ENCODE measurements at regions not wholly inside any gene's neighbourhood (a gene's known extent, or its start where the extent isn't known, plus 50 kb on each side); places are given as distances from the start of the nearest gene placed in this dataset.
A peak's percentile ranks its signal among the peaks of the same experiment; 100 is the strongest.
"Not testable (repeated sequence)": the region's sequence is repeated elsewhere in the genome, so short reads cannot be mapped to it uniquely, and the experiment has no call there.

DNA sequence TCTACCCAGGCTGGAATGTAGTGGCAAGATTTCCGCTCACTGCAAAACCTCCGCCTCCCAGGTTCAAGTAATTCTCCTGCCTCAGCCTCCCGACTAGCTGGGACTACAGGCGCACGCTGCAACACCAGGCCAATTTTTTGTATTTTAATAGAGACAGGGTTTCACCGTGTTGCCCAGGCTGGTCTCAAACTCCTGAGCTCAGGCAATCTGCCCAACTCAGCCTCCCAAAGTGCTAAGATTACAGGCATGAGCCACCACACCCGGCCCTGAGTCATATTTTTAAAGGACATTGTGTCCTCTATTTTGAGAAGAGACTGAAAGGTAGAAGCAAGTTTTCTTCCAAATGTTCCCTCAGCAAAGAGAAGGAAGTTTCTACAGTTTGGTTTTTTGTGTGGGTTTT lies 227.1 kb downstream of the KCTD12 start:
- not testable (repeated sequence) for DNase-seq (ENCODE audit: low spot score)

DNA sequence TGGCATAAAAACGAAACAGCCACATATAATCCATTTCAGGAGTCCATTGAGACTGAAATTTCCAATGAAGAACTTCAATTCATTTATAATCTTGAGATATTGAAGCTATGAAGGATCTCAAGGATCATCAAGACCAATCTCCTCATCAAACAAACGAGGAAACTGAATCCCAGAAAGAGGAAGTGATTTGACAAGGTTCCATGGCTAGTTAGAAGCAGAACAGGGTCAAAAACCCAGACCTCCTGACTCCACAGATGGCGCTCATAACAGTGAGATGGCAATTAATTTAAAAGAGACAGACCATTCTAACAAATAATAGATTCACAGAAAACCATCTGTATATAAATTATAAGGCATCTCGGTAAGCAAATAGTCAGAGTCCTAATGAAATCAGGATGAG lies 229.7 kb downstream of the KCTD12 start:
- no peak for DNase-seq (ENCODE audit: low spot score)

DNA sequence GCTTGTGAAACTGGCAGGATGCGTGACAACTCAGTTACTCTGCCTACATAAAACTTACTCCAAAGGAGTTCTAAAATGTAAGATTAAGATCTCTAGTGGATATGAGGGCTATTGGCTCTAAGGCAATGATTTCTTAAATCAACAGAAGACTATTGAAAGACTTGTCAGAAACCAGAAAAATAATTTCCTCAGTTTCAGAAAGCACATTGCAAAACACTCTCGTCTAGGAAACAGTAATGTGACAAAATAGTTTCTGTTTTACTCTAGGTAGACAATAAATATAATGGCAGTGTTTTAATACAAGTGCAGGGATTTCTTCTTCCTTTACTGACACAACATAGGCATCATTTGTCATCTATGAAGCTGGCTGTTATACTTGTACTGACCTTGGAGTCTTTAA lies 230.1 kb downstream of the KCTD12 start:
- DNase-seq (ENCODE audit: low spot score), result no peak

DNA sequence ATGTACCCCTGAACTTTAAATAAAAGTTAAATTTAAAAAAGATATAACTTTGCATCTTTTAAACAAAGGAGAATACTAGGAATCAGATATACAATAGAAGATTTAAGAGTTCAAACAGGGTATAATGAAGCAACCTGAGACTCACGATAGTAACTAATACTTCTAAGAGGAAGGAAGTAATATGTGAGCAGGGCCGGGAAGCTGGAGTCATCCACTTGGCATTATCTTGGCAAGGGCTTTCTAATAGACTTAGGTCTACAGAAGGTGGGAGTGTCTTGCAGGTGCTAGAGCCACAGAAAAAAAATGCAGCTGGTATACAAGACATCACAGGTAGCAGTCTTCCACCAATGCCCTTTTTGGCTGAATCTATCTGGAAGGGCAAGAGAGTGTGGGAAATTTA lies 231.9 kb downstream of the KCTD12 start:
- no peak for DNase-seq (ENCODE audit: low spot score)

DNA sequence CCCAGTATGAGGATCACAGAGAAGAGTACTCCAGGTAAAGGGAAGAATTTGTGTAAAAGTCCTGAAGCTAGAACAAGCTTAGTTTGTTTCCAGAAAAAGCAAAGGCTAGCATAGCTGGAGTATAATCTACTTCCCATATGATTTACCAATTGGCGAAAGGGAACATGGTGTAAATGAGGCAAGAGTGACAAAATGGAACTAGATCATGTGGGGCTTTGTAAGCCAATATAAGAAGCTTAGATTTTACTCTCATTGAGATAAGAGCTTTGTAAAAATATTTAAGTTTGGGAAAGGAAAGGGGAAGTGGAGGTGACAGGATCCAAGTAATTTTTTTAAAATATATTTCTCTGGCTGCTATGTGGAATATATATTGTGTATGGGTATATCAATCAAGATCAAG lies 234.9 kb downstream of the KCTD12 start:
- no peak for DNase-seq (ENCODE audit: low spot score)

DNA sequence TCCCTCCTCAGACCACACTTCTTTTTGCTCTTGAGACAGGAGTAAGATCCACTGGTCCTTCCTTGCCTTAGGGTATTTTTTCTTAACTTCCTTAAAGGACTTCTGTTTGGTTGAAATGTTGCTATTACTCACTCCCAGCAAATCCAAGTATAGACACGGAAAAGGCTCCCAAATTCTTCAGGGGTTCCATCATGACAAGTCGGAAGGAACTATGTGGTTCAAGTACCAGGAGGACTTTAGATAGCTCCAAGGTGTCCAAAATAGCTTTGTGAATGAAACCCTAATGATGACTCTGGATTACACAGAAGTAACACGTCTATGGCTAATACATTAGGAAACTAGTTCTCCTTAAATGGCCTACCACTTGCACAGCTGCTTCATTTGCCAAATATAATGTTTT lies 238.7 kb downstream of the KCTD12 start:
- DNase-seq (ENCODE audit: low spot score), result no peak

DNA sequence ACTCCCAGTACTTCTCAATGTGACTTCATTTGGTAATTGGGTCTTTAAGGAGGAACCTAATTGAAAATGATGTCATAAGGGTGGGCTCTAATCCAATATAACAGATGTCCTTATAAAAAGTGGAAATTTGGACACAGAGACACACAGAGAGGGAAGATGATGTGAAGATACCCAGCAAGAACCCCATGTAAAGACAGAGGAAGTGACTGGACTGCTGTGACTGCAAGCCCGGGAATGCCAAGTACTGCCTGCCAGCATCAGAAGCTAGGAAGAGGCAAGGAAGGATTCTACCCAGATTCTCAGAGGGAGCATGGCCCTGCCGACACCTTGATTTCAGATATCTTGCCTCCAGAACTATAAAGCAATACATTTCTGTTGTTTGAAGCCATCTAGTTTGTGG lies 239.3 kb downstream of the KCTD12 start:
- no peak for DNase-seq (ENCODE audit: low spot score)

DNA sequence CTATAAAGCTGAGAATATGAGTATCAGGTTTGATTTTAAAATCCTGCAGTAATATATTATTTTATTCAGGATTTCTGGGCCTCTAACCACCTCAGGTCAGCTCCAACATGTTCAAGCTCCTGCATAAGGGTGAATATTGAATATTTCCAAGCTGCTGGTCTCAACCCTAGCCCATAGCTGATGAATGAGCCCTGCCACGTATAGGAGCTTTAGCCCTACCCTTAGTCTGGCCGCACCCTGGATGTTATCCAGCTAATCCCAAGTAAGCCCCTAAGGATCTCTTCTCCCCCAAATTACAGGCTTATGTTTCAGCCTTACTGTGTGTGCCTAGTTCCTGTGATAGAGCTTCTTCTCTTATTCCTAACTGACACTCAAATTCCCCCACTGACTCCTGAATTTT lies 240.6 kb downstream of the KCTD12 start:
- no peak for DNase-seq (ENCODE audit: low spot score)

DNA sequence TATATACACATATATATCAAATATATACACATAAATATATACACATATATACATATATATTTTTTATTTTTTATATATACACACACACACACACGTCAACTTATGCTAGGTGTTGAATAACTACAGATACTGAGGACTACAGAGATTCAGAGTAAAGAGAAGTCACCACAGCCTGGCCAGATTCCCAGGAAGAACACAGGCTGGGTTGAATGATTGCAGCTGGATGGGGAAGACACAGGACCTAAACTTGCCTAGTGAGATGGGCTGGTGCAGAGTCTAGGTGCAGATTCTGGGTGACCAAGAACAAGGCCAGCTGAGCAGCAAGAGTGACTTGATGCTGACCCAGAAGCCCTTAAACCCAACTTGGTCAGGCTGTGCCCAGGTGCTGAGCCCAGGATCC lies 241.3 kb downstream of the KCTD12 start:
- DNase-seq (ENCODE audit: low spot score), result no peak

DNA sequence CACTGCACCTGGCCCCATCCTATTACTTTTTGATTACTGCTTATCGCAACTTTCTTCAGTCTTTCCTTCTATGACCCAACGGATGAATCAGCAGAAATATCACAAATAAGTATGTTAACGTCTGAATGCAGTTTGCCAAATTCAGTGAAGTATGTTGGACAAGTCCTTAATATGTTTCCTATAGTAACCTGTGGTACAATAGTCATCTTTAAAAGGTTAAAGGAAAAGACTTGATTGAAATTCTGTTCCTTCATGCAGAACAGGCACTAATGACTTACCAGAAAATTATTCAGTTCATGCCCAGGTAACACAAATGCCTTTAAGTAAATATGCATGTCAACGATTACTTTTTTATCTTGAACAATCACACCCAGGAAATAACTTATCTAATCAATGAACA lies 242.6 kb downstream of the KCTD12 start:
- DNase-seq (ENCODE audit: low spot score), result no peak

DNA sequence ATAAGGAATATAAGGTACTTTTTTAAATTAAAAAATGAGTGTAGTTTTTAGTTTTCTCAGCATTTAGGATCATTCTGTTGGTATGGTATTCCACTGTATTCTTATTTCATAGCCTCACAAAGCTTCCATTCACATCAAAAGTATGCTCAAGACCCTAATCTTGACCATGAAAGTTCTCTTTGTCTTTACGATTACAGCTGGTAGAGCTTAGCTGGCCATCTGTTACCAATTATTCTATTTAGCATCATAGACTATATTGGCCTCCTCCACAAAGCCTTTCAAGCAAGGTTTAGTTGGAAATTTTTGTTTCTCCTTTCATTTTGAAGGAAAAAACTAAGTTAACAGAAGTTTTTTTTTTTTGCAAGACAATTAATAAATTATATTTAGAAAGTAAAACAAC lies 245.1 kb downstream of the KCTD12 start:
- DNase-seq (ENCODE audit: low spot score), result peak; percentile 85

DNA sequence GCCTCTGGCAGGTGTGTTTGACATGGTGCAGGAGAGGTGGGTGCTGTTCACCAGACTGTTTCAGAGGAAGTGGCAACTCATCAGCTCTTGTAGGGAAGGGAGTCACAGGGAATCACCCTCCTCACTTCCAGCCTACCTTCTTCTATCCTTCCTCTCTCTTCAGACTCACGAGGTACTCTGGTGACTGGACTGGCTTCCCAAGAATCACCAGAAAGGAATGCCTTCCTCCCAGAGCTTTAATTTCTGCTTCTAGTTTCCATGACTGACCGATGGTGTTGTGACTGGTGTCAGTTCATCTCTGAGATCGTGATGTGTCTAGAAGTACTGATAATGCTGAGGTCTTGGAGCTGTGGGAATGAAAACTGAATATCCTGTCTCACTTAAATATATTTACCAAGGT lies 247.3 kb downstream of the KCTD12 start:
- DNase-seq (ENCODE audit: low spot score), result no peak

DNA sequence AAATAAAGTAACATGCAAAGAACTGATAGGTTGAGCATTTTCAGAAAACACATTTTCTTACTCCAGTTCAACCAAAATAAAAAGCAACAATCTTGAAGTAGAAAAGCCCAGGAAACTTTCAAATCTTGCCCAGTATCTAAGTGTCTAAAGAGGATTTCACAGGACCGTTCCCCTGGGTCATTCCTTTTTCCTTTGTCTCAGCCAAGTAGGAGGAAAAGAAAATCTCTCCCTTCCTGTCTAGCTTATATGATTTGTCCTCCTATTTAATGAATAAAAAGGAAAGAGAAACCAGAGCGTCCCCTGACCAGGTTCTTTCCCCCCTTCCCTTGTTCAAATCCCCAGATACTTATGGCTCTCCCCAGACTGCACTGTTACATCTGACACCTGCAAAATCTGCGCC lies 248.0 kb downstream of the KCTD12 start:
- DNase-seq (ENCODE audit: low spot score), result no peak

DNA sequence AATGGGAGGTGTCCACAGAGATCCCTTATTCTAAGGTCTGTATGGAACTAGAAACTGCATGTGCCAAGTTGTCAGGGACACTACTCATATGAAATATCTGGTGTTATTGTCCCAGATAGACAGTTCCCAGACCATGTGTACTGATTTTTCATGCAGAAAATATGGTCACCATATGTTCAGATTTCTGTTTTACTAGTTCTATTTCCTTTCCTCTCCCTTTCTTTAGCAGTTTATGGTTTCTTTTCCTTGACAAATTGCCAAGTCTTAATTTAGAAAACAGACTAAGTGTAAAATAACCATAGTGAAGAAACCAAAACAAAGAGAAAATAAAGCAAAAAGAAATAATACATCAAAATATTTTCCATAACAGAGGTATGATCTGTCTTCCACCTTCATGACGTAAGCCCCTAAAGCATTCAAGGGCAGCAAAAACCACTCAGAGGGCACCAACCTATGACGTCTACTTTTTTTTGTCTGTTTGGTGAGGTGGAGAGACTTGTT lies 248.5 kb downstream of the KCTD12 start:
- DNase-seq (ENCODE audit: low spot score), result no peak

DNA sequence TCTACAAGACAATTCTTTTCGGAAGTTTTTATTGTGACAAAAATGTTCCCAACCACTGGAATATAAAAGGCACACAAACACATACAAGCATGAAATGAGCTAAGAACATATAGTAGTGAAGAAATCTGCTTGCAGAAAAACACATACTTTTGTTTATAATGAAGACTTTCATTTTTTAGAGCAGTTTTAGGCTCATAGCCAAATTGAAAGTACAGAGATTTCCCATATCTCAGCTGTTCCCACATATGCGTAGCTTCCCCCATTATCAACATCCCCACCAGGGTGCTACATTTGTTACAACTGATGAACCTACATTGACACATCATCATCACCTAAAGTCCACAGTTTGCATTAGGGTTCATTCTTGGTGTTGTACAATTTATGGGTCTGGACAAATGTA lies 249.4 kb downstream of the KCTD12 start:
- DNase-seq (ENCODE audit: low spot score), result no peak

DNA sequence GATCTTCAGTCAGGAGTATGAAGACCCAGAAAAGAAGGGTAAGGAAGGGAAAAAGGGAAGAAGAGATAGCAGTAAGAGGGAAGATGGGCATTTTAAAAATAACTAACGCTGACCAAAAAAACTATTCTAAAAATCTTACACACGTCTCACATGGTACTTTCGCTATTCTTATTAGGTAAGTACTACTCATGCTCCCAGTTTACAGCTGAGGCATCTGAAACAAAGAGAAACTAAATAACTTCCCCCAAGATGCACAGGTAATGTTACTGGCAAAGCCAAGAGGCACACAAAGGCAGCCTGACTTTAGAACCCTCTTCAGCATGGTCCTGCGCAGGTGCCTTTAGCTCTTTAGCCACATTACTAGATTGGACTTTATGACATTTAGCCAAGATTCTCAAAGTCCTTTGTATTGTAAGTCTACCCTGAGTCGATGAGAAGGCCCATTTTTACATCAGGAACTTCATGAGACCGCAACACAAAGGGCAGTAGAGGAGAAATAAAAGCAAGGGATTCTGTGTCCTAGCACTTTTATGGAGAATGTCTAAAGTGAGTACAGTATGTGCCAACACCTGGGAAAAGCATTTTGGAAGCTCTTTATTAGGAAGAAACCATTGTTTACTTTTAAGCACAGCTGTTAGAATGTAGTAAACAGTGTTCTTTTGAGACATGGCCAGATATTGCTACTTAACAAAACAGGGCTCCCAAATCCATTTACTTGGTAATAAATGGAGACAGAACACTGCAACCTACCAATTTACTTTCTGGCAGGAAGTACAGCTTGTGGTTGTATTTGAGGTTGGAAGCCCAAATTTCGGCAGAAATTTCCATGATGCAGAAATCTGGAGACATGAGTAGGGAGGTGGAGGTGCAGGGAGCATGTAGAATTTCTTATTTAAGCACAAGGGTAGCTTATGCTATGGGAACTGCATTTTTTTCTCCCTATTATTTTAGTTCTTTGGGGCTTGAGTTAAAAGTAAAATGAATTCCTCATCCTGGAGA lies 250.7 kb downstream of the KCTD12 start:
- no peak for DNase-seq (ENCODE audit: low spot score)

DNA sequence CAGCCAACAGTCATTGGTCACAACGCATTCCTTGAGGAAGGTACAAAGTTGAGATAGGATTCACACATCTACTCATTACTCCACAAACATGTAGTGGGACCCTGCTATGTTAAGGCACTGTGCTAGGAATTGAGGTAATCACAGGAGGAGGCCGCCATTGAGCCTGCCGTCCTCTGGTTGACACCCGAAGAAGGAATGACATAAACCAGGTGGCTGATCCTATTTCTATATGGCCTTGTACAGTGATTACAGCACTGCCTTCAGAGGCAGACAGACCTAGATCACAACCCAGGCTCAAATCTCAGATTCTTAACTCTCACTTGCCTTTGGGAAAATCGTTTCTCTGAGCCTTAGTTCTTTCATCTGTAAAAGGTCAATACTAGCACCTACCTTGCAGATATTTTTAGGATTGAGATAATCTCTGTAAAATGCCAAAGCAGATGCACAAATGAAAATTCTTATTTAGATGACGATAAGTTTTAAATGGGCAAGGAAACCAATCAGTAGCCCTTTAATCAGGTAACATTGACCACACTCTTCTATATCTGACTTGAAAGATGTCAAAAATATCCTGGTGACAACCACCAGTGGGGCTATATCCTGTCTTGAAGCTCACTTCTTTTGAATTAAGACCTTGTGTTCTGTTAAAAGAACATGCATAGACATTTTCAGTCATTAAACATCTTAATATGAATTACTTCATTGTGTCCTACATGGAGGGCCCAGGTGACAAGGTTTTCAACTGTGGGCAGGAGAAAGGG lies 251.6 kb downstream of the KCTD12 start:
- DNase-seq (ENCODE audit: low spot score), result no peak

DNA sequence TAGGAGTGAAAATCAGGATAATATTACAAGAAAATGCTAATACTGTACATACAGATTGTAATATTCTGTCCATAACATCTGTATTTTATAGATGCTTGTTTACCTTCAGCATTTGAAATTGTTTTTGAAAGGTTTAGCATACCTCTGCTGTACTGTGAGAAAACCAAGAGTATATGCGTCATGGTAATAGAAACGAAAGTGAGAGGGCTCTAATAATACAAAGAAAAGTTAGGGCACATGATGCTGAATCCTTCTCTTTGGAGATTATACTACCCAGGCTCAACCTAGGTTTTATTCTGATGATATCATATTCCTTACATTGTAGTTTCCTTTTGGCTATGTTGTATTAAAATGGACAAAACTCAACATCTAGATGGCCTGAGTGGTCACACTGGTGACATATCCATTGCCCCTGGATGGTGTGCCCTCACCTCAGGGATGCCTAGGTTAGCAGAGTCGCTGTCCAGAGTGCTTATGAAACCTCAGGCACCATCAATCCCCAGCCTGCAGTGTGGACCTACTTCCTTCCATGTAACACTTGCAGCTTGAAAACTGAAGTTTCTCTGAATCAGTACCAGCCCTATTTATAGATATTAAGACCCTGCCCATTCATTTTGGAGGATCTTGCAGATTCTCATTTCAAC lies 253.7 kb downstream of the KCTD12 start:
- no peak for DNase-seq (ENCODE audit: low spot score)

DNA sequence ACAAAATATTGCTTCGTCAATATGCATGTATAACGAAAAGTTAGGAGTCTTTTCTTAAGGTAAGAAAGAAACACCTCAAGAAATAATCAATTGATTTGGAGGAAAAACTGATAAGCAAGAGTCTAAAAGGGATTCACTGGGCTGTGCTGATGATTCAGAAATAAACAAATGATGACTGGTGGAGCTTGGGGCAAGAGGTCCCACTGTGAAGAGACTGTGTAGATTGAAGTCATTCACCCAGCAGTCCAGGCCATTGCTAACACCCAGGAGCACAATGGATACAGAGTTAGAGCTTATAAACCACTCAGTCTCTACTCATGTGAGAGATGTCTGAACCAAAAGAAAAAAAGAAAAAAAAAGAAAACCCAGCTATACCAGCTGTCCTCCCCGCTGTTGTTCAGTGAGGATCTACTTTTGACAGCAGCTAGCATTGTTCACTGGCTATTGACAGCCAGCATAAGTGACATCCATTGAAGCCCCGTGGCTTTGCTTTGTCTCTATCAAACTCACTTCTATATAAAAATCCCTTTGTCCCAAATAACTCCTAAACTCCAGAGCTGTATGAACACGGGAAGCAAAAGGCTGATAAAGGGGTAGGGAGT lies 255.5 kb downstream of the KCTD12 start:
- DNase-seq (ENCODE audit: low spot score), result no peak

DNA sequence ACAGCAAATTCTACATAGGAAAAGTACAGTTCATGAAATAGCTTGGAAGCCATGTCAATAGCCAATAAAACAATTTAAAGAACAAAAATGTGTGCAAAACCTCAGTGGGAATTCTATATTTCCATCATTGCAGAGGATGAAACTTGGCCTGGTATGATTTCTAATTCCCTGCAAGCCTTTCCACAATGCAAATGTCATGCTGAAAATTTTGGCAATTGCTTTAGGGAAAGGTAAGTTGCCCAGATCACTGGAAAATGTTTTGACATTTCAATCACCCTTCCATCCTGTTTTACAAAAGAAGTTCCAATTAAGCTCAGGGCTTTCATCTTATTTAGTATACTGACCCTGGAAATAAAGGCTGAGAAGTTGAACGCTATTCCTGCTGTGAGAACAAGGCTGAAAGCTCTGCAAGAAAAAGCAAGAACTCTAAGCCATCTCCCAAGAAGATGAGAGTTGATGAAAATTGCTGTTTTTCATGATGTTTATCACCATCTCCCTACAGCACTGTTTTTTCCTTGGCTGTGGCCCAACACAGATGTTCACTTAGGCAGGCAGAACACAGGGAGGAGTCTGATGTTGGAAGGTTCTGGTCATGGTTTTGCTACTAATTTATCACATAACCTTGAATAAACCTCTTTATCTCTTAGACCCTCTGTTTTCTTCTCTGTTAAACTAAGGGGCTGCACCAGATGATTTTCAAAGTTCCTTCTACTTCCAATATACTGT lies 263.7 kb downstream of the KCTD12 start:
- DNase-seq (ENCODE audit: low spot score), result no peak

DNA sequence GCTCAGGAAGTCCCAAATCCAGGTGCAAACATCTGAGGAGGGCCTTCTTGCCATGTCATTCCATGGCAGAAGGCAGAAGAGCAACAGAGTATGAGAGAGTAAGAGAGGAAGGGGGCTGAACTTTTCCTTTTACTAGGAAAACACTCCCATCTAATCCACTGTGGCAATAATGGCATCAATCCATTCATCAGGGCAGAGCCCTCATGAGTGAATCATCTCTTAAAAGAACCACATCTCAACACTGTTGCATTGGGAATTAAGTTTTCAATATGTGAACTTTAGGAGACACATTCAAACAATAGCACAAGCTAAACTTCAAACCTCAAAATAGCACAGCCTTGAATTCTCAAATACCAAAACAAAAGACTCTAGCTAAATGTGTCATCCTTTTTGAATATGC lies 264.5 kb downstream of the KCTD12 start:
- DNase-seq (ENCODE audit: low spot score), result no peak

DNA sequence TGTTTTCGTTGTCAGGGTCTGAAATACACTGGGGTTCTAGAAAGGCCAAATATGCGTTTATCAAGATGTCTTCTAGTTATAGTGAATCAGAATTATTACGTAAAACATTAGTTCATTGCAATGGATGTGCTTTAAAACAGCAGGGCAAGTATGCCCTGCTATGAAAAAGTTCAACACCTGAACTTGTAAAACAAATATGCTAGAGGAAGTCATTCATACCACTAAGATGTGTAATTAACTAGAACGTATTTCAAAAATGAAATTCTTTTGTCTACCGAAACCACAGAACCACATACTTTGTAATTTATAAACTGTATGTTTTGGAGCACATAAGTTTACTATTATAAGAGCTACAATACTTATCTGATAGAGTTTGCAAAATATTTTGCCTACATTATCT lies 266.2 kb downstream of the KCTD12 start:
- DNase-seq (ENCODE audit: low spot score), result no peak
